Pancreas (tissue), 10 donors: ENCODE measurements at regions not wholly inside any gene's neighbourhood (a gene's known extent, or its start where the extent isn't known, plus 50 kb on each side); places are given as distances from the start of the nearest gene placed in this dataset.

Experiments used
- ATAC-seq, 4 donors: fragments of 200-7000 bp; cut with Tn5 transposase; one replicate each; pipeline versions ENCODE4 v1.8.0 to v1.9.1; 2020; ENCODE audit warnings: mild to moderate bottlenecking in 4 of 4, moderate library complexity in 4 of 4
- DNase-seq, 6 donors: peaks; one replicate each; pipeline ENCODE4 v3.0.0-alpha.2; 2020
- FAIRE-seq: peaks from 2 replicates; lab custom pipeline; 2012; peaks lifted over from hg19 to GRCh38; lab: Jason Lieb, UNC
- H3K27ac ChIP-seq, 4 donors: fragments of 200-600 bp; sonication (generic); 1 replicate in 3 of 4; 2 replicates in 1 of 4; pipeline versions ENCODE4 v1.5.0 to v1.8.0; 2020
- H3K27me3 ChIP-seq, 4 donors: fragments of 200-600 bp; one replicate each; pipeline ENCODE4 v1.8.0; 2021
- H3K36me3 ChIP-seq, 3 donors: fragments of 200-600 bp; sonication (generic) in 1 of 3; one replicate each; pipeline versions ENCODE4 v1.5.0 to v1.8.0; 2020 to 2021
- H3K4me1 ChIP-seq, 3 donors: fragments of 200-600 bp; one replicate each; pipeline ENCODE4 v1.8.0; 2021
- H3K4me3 ChIP-seq, 4 donors: fragments of 200-600 bp; sonication (generic) in 2 of 4; one replicate each; pipeline versions ENCODE4 v1.5.0 to v1.8.0; 2020 to 2021
- H3K9me3 ChIP-seq, 4 donors: fragments of 200-600 bp; one replicate each; pipeline ENCODE4 v1.8.0; 2021
- WGBS, 2 donors: extraction: QIAGEN DNeasy Blood & Tissue Kit; methylation state at CpG; one replicate each; pipeline ENCODE4 v1.1.7; 2013; 5-methylcytosine and 5-hydroxymethylcytosine counted together
- intact Hi-C, 3 donors: fragments of 100-400 bp; cut with DNase I; formaldehyde crosslinking; loops; one replicate each; pipeline versions ENCODE4 v1.11.1 to v1.14.2; 2022
- TF ChIP-seq, protein P1 (sequence below), 4 donors: fragments of 200-600 bp; sonication (generic) in 3 of 4; IDR thresholded peaks; one replicate each; pipeline versions ENCODE4 v1.5.0 to v1.8.0; 2021; ENCODE audit warnings: antibody characterized with exemption in 4 of 4
- donor health status: healthy with polysubstance abuse.
- donor health status: DM: no; HTN: no; CAD: no; lungs with moderate emphysema.
- donor health status: DM: no; HTN: no; CAD: no.
- donor health status: control.
- donor health status: control.
- donor health status: Bipolar disorder and iron deficiency.
- donor health status: DM: yes; HTN: yes; CAD: no.
- donor health status: DM: no; HTN: no; CAD: no.
- donor health status: DM: no; HTN: no; CAD: no.
- donor health status: DM: yes; HTN: yes; CAD: no.

DNA sequence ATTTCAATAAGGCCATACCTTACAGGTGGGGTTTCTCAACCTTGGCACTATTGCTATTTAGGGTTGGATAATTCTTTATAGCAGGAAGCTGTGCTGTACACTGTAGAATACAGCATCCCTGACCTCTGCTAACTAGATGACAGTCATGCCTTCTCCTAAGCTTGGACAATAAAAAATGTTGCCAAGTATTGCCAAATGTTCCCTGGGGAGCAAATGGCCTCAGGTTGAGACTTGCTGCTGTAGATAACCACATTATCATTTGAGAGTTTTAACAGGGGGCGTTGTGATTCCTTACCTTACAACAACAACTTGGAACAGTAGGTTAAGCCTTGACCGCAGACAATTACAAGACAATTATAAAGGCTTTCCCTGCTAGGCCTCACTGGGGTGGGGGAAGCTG, 1073.6 kb upstream of the TMEM132C start:
- DNase-seq (no peak), FAIRE-seq (no peak), ATAC-seq (no peak)
- TF ChIP-seq, protein P1, sequence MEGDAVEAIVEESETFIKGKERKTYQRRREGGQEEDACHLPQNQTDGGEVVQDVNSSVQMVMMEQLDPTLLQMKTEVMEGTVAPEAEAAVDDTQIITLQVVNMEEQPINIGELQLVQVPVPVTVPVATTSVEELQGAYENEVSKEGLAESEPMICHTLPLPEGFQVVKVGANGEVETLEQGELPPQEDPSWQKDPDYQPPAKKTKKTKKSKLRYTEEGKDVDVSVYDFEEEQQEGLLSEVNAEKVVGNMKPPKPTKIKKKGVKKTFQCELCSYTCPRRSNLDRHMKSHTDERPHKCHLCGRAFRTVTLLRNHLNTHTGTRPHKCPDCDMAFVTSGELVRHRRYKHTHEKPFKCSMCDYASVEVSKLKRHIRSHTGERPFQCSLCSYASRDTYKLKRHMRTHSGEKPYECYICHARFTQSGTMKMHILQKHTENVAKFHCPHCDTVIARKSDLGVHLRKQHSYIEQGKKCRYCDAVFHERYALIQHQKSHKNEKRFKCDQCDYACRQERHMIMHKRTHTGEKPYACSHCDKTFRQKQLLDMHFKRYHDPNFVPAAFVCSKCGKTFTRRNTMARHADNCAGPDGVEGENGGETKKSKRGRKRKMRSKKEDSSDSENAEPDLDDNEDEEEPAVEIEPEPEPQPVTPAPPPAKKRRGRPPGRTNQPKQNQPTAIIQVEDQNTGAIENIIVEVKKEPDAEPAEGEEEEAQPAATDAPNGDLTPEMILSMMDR (IDR thresholded peaks at IDR 0.05) = no peak
- Histone ChIP-seq H3K27me3 (no peaks in the 10 kb centered on the region), H3K4me3 (no peak overlapping the region), H3K4me1 (no peaks in the 10 kb centered on the region), H3K9me3 (no peaks in the 10 kb centered on the region), H3K27ac (no peak overlapping the region), H3K36me3 (no peaks in the 10 kb centered on the region)
- WGBS, 2 donors = 87 to 95% methylated on average over 2 of the region's 2 CpGs
- intact Hi-C loops = no loop called here

DNA sequence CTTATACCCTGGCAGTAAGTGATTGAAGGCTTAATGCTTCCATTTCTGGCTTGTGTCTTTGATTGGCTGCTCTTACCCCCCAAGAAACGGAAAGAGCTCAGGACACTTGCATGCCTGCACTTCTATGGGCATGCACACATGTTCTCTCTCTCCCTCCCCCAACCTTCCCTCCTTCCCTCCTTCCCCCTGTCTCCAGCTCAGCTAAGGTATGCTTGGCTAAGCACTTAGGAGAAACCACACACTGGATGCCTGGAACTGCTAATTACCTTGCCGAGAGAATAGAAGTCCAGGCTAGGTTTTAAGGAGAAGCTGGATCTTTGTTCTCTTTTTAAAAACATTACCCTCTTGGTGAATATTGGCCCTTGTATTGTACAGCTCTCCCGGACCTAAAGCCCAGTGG, 1072.8 kb upstream of the TMEM132C start:
- no peak for FAIRE-seq
- DNase-seq = no peak
- H3K36me3 ChIP-seq = no peaks in the 10 kb centered on the region
- H3K27me3 ChIP-seq = no peaks in the 10 kb centered on the region
- H3K4me1 ChIP-seq = no peaks in the 10 kb centered on the region
- no peak overlapping the region for H3K27ac ChIP-seq
- no peak overlapping the region for H3K4me3 ChIP-seq
- intact Hi-C loops = no loop called here
- ATAC-seq = no peak
- 77% methylated on average over 3 of the region's 3 CpGs for WGBS, 2 donors
- no peaks in the 10 kb centered on the region for H3K9me3 ChIP-seq
- TF ChIP-seq, protein P1 (IDR thresholded peaks at IDR 0.05) = no peak

DNA sequence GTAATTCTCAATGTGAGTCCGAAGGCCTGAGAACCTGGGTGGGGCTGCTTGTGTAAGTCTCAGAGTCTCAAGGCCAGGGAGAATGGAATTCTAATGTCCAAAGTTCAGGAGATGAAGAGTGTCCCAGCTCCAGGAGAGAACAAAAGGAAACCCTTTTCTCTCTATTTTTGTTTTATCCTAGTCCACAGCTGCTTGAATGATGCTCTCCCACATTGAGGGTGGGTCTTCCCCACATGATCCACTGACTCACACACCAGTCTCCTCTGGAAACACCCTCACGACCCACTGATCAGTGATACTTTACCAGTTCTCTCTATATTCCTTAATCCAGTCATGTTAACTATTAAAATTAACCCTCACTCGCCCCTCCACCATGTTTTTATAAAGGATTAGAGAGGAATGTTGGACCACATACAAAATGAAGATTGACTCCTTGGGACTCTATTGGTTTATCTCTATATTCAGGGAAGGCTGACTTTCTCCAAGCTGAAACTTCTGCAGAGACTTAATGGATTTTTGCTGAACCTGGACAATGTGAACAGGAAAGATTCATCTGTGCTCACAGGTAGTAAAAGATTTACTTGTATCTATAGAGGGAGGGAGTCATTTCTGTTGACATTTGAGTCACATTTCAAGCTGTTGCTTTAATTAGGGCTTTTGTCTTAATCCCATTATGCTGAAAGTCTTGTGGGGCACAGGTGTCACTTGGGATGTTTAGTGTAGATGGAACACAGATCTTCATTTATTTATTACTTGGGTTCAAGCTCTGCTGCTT, 1061.0 kb upstream of the TMEM132C start:
- ATAC-seq (no peak), FAIRE-seq (no peak), DNase-seq (no peak)
- Histone ChIP-seq H3K4me3 (no peak overlapping the region), H3K9me3 (no peaks in the 10 kb centered on the region), H3K27me3 (peaks cover 0 to 7% (median 0%) of the 10 kb centered on the region in 4 donors), H3K27ac (no peak overlapping the region), H3K4me1 (no peaks in the 10 kb centered on the region), H3K36me3 (no peaks in the 10 kb centered on the region)
- TF ChIP-seq, protein P1 (IDR thresholded peaks at IDR 0.05) = no peak
- intact Hi-C loops = no loop called here
- 56 to 62% methylated on average over 3 of the region's 3 CpGs for WGBS, 2 donors

DNA sequence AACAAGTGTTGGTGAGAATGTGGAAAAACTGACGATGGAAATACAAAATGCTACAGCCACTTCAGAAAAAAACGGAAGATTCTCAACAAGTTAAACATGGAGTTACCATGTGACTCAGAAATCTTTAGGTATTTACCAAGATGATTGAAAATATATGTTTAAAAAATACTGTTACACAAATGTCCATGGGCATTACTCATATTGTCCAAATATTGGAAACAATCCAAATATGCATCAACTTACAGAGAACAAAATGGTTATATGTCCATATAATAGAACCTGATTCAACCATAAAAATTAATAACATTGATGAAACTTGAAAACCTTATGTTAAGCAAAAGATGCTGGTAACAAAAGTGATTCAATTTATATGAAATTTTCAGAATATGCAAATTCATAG, 1057.7 kb upstream of the TMEM132C start:
- 63 to 81% methylated on average over 2 of the region's 2 CpGs for WGBS, 2 donors
- Histone ChIP-seq H3K9me3 (no peaks in the 10 kb centered on the region), H3K27ac (no peak overlapping the region), H3K27me3 (peaks cover 0 to 9% (median 0%) of the 10 kb centered on the region in 4 donors), H3K4me3 (no peak overlapping the region), H3K4me1 (no peaks in the 10 kb centered on the region), H3K36me3 (no peaks in the 10 kb centered on the region)
- DNase-seq (no peak), FAIRE-seq (no peak), ATAC-seq (no peak)
- TF ChIP-seq, protein P1 (IDR thresholded peaks at IDR 0.05) = no peak
- intact Hi-C loops = no loop called here

DNA sequence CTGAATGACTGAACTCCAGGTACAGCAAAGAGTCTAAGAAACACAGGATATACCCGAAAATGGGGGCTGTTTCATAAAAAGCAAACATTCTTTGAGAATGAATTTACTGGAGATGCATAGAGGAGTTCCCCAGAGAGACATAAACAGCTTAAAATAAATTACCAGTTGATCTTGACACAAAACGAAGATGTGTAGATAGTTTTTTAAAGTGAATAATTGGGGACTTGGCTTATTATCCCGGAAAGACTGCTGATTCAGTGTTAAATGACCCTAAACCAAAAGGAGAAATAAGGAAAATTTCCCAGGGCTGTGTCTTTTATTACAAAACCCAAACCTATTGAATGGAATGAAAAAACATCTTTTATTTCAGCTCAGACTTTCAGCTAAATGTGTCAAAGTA, 1052.8 kb upstream of the TMEM132C start:
- Histone ChIP-seq H3K27ac (no peak overlapping the region), H3K36me3 (no peaks in the 10 kb centered on the region), H3K4me1 (no peaks in the 10 kb centered on the region), H3K27me3 (peaks cover 0 to 7% (median 0%) of the 10 kb centered on the region in 4 donors), H3K9me3 (no peaks in the 10 kb centered on the region), H3K4me3 (no peak overlapping the region)
- no peak for FAIRE-seq
- WGBS, 2 donors = 43 to 58% methylated on average over 3 of the region's 3 CpGs
- intact Hi-C loops = no loop called here
- DNase-seq = no peak
- ATAC-seq = no peak
- TF ChIP-seq, protein P1 (IDR thresholded peaks at IDR 0.05) = no peak
